ENCODE measurements at regions not wholly inside any gene's neighbourhood (a gene's known extent, or its start where the extent isn't known, plus 50 kb on each side); places are given as distances from the start of the nearest gene placed in this dataset.
"Not testable (repeated sequence)": the region's sequence is repeated elsewhere in the genome, so short reads cannot be mapped to it uniquely, and the experiment has no call there.

GRCh38 chr4:159856451-159856850 lies 753.6 kb downstream of the RAPGEF2 start:
- no peak for TF ChIP-seq CTCF (IDR thresholded peaks at IDR 0.05)
- H3K9me3 ChIP-seq, result no peaks in the 10 kb centered on the region
- intact Hi-C loops (cut with DNase I), result no loop called here
- H3K36me3 ChIP-seq (ENCODE audit: insufficient read depth in 1 of 2, low read depth in 1 of 2), result no peaks in the 10 kb centered on the region
- DNase-seq, result no peak
- no peak overlapping the region for H3K27ac ChIP-seq
- 35 to 39% (median 36%) methylated on average over 5 of the region's 5 CpGs for WGBS, 3 donors
- no peaks in the 10 kb centered on the region for H3K4me1 ChIP-seq
- no peaks in the 10 kb centered on the region for H3K27me3 ChIP-seq (ENCODE audit: insufficient read depth in 3 of 3, low read length in 2 of 3)
- ATAC-seq, result no peak
- no peak overlapping the region for H3K4me3 ChIP-seq

GRCh38 chr4:159859656-159860148 lies 756.8 kb downstream of the RAPGEF2 start:
- ATAC-seq (no peak), DNase-seq (no peak)
- intact Hi-C loops (cut with DNase I), result no loop called here
- WGBS, 3 donors, result 92 to 97% (median 92%) methylated on average over 4 of the region's 4 CpGs
- no peaks in the 10 kb centered on the region for H3K4me1 ChIP-seq
- TF ChIP-seq CTCF (IDR thresholded peaks at IDR 0.05), result no peak
- H3K36me3 ChIP-seq (ENCODE audit: insufficient read depth in 1 of 2, low read depth in 1 of 2), result no peaks in the 10 kb centered on the region
- no peak overlapping the region for H3K27ac ChIP-seq
- H3K9me3 ChIP-seq, result no peaks in the 10 kb centered on the region
- no peak overlapping the region for H3K4me3 ChIP-seq
- H3K27me3 ChIP-seq (ENCODE audit: insufficient read depth in 3 of 3, low read length in 2 of 3), result no peaks in the 10 kb centered on the region

GRCh38 chr4:159860945-159861344 lies 758.1 kb downstream of the RAPGEF2 start:
- H3K36me3 ChIP-seq (ENCODE audit: insufficient read depth in 1 of 2, low read depth in 1 of 2), result no peaks in the 10 kb centered on the region
- intact Hi-C loops (cut with DNase I), result no loop called here
- H3K27ac ChIP-seq, result no peak overlapping the region
- H3K9me3 ChIP-seq, result no peaks in the 10 kb centered on the region
- ATAC-seq (no peak), DNase-seq (no peak)
- 84 to 89% (median 85%) methylated on average over 3 of the region's 3 CpGs for WGBS, 3 donors
- no peak for TF ChIP-seq CTCF (IDR thresholded peaks at IDR 0.05)
- H3K4me3 ChIP-seq, result no peak overlapping the region
- no peaks in the 10 kb centered on the region for H3K27me3 ChIP-seq (ENCODE audit: insufficient read depth in 3 of 3, low read length in 2 of 3)
- no peaks in the 10 kb centered on the region for H3K4me1 ChIP-seq

- no peaks in the 10 kb centered on the region for H3K4me1 ChIP-seq
- H3K36me3 ChIP-seq (ENCODE audit: insufficient read depth in 1 of 2, low read depth in 1 of 2), result no peaks in the 10 kb centered on the region
- H3K27me3 ChIP-seq (ENCODE audit: insufficient read depth in 3 of 3, low read length in 2 of 3), result no peaks in the 10 kb centered on the region
- intact Hi-C loops (cut with DNase I), result no loop called here
- no peak overlapping the region for H3K27ac ChIP-seq
- TF ChIP-seq CTCF (IDR thresholded peaks at IDR 0.05), result no peak
- DNase-seq (no peak), ATAC-seq (no peak)
- no peaks in the 10 kb centered on the region for H3K9me3 ChIP-seq
- no peak overlapping the region for H3K4me3 ChIP-seq
- 75 to 80% (median 75%) methylated on average over 3 of the region's 3 CpGs for WGBS, 3 donors
Measured at GRCh38 chr4:159864337-159864736, 761.5 kb downstream of the RAPGEF2 start.

- Histone ChIP-seq H3K27me3 (ENCODE audit: insufficient read depth in 3 of 3, low read length in 2 of 3) (no peaks in the 10 kb centered on the region), H3K4me3 (no peak overlapping the region), H3K27ac (no peak overlapping the region), H3K36me3 (ENCODE audit: insufficient read depth in 1 of 2, low read depth in 1 of 2) (no peaks in the 10 kb centered on the region), H3K4me1 (no peaks in the 10 kb centered on the region), H3K9me3 (no peaks in the 10 kb centered on the region)
- DNase-seq, result no peak
- 90 to 94% (median 91%) methylated on average over 1 of the region's 1 CpG for WGBS, 3 donors
- intact Hi-C loops (cut with DNase I), result no loop called here
- no peak for ATAC-seq
- TF ChIP-seq CTCF (IDR thresholded peaks at IDR 0.05), result no peak
Measured at GRCh38 chr4:159867673-159868072, 764.8 kb downstream of the RAPGEF2 start.

- H3K4me3 ChIP-seq; H3K4me1 ChIP-seq; H3K36me3 ChIP-seq (ENCODE audit: insufficient read depth in 1 of 2, low read depth in 1 of 2); H3K9me3 ChIP-seq; H3K27ac ChIP-seq; intact Hi-C loops (cut with DNase I); DNase-seq; ATAC-seq; H3K27me3 ChIP-seq (ENCODE audit: insufficient read depth in 3 of 3, low read length in 2 of 3): not testable (repeated sequence)
- 90 to 94% (median 92%) methylated on average over 16 to 23 of the region's 23 CpGs for WGBS, 3 donors
Measured at GRCh38 chr4:159868936-159869335, 766.1 kb downstream of the RAPGEF2 start.
